Glutamatergic neuron (in vitro differentiated cells): ENCODE measurements at regions not wholly inside any gene's neighbourhood (a gene's known extent, or its start where the extent isn't known, plus 50 kb on each side); places are given as distances from the start of the nearest gene placed in this dataset.
"Not testable (repeated sequence)": the region's sequence is repeated elsewhere in the genome, so short reads cannot be mapped to it uniquely, and the experiment has no call there.

Experiments
- DNase-seq: peaks from one replicate; pipeline ENCODE4 v3.0.0; 2022
- H3K27ac Mint-ChIP-seq: one replicate; pipeline ENCODE4 v1.8.0; 2020; ENCODE audit warnings: mild to moderate bottlenecking, mixed read lengths, inconsistent platforms; ENCODE audit not compliant: unreplicated experiment
- H3K27me3 Mint-ChIP-seq: one replicate; pipeline ENCODE4 v1.8.0; 2020; ENCODE audit warnings: mild to moderate bottlenecking, moderate library complexity, mixed read lengths, inconsistent platforms; ENCODE audit not compliant: unreplicated experiment
- H3K36me3 Mint-ChIP-seq: one replicate; pipeline ENCODE4 v1.8.0; 2020; ENCODE audit warnings: mild to moderate bottlenecking, mixed read lengths, inconsistent platforms; ENCODE audit not compliant: unreplicated experiment
- H3K4me1 Mint-ChIP-seq: one replicate; pipeline ENCODE4 v1.8.0; 2020; ENCODE audit warnings: mild to moderate bottlenecking, low read depth, mixed read lengths, inconsistent platforms; ENCODE audit not compliant: unreplicated experiment
- H3K4me3 Mint-ChIP-seq: one replicate; pipeline ENCODE4 v1.8.0; 2020; ENCODE audit warnings: mild to moderate bottlenecking, mixed read lengths, inconsistent platforms; ENCODE audit not compliant: unreplicated experiment
- H3K9me3 Mint-ChIP-seq: one replicate; pipeline ENCODE4 v1.8.0; 2020; ENCODE audit warnings: mild to moderate bottlenecking, moderate library complexity, mixed read lengths, inconsistent platforms; ENCODE audit not compliant: unreplicated experiment
- TF ChIP-seq, protein P1 (sequence below): fragments of 200-600 bp; sonication (generic); IDR thresholded peaks from one replicate; pipeline ENCODE4 v1.5.0; 2021; ENCODE audit not compliant: partially characterized antibody, unreplicated experiment

DNA sequence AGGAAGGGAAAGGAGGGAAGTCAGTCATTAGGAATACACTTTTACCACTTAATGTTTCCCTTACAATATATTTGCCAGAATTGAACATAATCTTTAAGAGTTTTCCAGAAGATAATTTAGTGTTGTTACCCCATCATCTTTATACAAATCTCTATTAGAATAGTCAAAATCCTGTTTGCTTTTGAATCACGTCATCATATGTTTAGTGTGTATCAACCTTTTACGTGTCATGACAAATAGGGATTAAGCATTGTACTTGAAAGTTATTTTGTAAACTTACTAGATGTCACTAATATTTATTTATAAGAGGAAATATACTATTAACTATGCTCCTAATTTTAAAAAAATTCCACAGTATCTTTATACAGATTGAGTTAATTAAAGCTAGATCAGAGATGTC lies 1899.5 kb downstream of the MAT2B start:
- H3K36me3 Mint-ChIP-seq: peaks cover 5% of the 10 kb centered on the region
- H3K4me1 Mint-ChIP-seq: no peaks in the 10 kb centered on the region
- H3K4me3 Mint-ChIP-seq: no peak overlapping the region
- peaks cover 3% of the 10 kb centered on the region for H3K27me3 Mint-ChIP-seq
- no peak overlapping the region for H3K27ac Mint-ChIP-seq
- no peak for DNase-seq
- TF ChIP-seq, protein P1, sequence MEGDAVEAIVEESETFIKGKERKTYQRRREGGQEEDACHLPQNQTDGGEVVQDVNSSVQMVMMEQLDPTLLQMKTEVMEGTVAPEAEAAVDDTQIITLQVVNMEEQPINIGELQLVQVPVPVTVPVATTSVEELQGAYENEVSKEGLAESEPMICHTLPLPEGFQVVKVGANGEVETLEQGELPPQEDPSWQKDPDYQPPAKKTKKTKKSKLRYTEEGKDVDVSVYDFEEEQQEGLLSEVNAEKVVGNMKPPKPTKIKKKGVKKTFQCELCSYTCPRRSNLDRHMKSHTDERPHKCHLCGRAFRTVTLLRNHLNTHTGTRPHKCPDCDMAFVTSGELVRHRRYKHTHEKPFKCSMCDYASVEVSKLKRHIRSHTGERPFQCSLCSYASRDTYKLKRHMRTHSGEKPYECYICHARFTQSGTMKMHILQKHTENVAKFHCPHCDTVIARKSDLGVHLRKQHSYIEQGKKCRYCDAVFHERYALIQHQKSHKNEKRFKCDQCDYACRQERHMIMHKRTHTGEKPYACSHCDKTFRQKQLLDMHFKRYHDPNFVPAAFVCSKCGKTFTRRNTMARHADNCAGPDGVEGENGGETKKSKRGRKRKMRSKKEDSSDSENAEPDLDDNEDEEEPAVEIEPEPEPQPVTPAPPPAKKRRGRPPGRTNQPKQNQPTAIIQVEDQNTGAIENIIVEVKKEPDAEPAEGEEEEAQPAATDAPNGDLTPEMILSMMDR: no peak
- H3K9me3 Mint-ChIP-seq: peaks cover 1% of the 10 kb centered on the region

DNA sequence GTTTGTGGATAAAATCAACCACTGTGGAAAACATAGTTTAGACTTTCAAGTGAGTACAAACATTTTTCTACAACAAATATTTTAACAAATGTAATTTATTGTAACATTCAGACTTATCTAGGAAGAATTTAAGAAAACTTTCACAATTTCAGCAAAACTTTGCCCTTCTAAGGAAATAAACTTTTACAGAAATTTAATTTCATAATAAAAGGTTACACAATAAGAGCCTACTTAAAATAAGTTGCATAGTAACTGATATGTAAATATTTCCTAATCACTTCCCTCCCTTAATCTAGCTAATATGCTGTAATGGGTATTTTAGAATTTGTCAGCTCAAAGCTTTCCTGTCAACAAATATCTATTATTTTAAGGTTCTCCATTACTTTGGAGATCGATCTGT lies 1899.9 kb downstream of the MAT2B start:
- H3K4me3 Mint-ChIP-seq: no peak overlapping the region
- H3K4me1 Mint-ChIP-seq: no peaks in the 10 kb centered on the region
- H3K9me3 Mint-ChIP-seq: peaks cover 1% of the 10 kb centered on the region
- TF ChIP-seq, protein P1: no peak
- peaks cover 5% of the 10 kb centered on the region for H3K36me3 Mint-ChIP-seq
- peaks cover 3% of the 10 kb centered on the region for H3K27me3 Mint-ChIP-seq
- H3K27ac Mint-ChIP-seq: no peak overlapping the region
- DNase-seq: no peak

DNA sequence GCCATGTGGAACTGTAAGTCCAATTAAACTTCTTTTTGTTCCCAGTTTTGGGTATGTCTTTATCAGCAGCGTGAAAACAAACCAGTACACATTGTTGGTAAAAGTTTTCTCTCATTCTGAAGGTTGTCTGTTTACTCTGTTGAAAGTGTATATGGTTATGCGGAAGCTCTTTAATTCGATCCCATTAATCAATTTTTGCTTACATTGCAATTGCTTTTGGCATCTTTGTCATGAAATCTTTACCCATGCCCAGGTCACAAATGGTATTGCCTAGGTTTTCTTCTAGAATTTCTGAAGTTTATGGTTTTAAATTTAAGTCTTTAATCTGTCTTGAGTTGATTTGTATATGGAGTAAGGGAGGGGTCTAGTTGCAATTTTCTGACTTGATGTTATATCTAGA lies 1901.9 kb downstream of the MAT2B start:
- Mint-ChIP-seq H3K27ac (no peak overlapping the region), H3K4me1 (no peaks in the 10 kb centered on the region), H3K9me3 (peaks cover 1% of the 10 kb centered on the region), H3K4me3 (no peak overlapping the region), H3K27me3 (peaks cover 3% of the 10 kb centered on the region), H3K36me3 (peaks cover 5% of the 10 kb centered on the region)
- no peak for DNase-seq
- TF ChIP-seq, protein P1: no peak

DNA sequence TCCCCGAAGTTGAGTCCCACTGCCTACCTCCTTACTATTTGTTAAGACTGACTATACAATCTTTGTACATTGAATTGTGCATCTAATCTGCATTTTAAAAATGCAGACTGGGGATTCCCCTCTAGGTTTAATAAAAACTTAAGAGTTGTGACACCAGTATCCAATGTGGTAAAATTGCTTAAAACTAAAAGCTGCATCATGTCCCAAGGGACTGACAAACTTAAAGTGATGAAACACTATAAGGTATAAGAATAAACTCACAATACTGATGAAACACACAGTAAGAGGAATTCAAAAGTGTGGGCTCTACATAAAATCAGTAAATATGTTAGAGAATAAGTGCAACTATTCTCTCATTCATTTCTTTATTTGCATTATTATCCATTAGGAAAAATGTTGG lies 1905.1 kb downstream of the MAT2B start:
- H3K27me3 Mint-ChIP-seq: peaks cover 3% of the 10 kb centered on the region
- H3K4me1 Mint-ChIP-seq: no peaks in the 10 kb centered on the region
- no peak for DNase-seq
- no peak overlapping the region for H3K4me3 Mint-ChIP-seq
- peaks cover 5% of the 10 kb centered on the region for H3K36me3 Mint-ChIP-seq
- H3K27ac Mint-ChIP-seq: no peak overlapping the region
- peaks cover 4% of the 10 kb centered on the region for H3K9me3 Mint-ChIP-seq
- TF ChIP-seq, protein P1: no peak

DNA sequence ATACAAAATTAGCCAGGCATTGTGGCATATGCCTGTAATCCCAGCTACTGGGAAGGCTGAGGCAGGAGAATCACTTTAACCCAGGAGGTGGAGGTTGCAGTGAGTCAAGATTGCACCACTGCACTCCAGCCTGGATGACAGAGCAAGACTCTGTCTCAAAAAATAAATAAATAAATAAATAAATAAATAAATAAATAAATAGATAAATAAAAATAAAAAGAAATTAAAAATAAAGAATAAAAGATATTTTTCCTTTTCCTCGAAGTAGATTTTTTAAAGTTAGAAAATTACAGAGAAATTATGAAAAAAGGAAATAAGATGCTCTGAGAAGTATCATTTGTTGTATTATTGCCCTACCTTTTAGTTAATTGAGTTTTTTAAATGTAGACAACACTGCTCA lies 1906.1 kb downstream of the MAT2B start:
- H3K4me3 Mint-ChIP-seq, DNase-seq, H3K36me3 Mint-ChIP-seq, H3K27ac Mint-ChIP-seq, H3K27me3 Mint-ChIP-seq, H3K4me1 Mint-ChIP-seq, H3K9me3 Mint-ChIP-seq: not testable (repeated sequence)

DNA sequence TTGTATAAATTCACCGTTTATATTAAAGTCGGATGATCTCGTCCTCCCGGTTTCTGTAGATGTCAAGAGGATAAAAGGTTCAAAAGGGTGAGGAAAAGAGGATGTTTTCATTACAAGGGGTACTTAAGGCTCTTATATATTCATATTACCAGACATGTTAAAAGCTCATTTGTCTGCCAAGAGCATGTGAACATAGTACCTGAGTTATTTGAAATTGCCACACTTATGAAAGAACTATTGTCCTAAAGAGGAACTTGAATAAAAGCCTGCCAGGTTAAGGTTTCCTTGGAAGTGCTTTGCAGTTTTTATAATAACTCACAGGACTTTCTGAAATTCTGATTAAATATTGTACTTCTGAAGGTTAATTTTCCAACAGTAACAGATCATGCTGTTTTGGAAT lies 1915.1 kb downstream of the MAT2B start:
- H3K4me1 Mint-ChIP-seq: no peaks in the 10 kb centered on the region
- peaks cover 2% of the 10 kb centered on the region for H3K27me3 Mint-ChIP-seq
- DNase-seq: no peak
- no peaks in the 10 kb centered on the region for H3K36me3 Mint-ChIP-seq
- no peak overlapping the region for H3K27ac Mint-ChIP-seq
- H3K4me3 Mint-ChIP-seq: no peak overlapping the region
- TF ChIP-seq, protein P1: no peak
- peaks cover 3% of the 10 kb centered on the region for H3K9me3 Mint-ChIP-seq
